HG03354 (cell line): ENCODE measurements at regions not wholly inside any gene's neighbourhood (a gene's known extent, or its start where the extent isn't known, plus 50 kb on each side); places are given as distances from the start of the nearest gene placed in this dataset.

Source experiments
- ATAC-seq: cut with Tn5 transposase; IDR thresholded peaks from one replicate; pipeline ENCODE4 v1.9.1; 2021; ENCODE audit warnings: mild to moderate bottlenecking; ENCODE audit not compliant: unreplicated experiment, poor library complexity, severe bottlenecking

GRCh38 chr17:36856903-36857381, 80.3 kb upstream of the LHX1 start:
- ATAC-seq, result no peak

GRCh38 chr17:36857698-36858097, 79.6 kb upstream of the LHX1 start:
- ATAC-seq, result no peak

- no peak for ATAC-seq
Observed at GRCh38 chr17:36858119-36859002, 78.9 kb upstream of the LHX1 start.

GRCh38 chr17:36859003-36859300, 78.3 kb upstream of the LHX1 start:
- no peak for ATAC-seq

GRCh38 chr17:36859706-36860105, 77.6 kb upstream of the LHX1 start:
- no peak for ATAC-seq

GRCh38 chr17:36861531-36861930, 75.7 kb upstream of the LHX1 start:
- ATAC-seq, result no peak

GRCh38 chr17:36862116-36862920, 75.0 kb upstream of the LHX1 start:
- ATAC-seq, result no peak

GRCh38 chr17:36863131-36863530, 74.1 kb upstream of the LHX1 start:
- ATAC-seq, result no peak

GRCh38 chr17:36863676-36864612, 73.3 kb upstream of the LHX1 start:
- no peak for ATAC-seq

- ATAC-seq, result no peak
Observed at GRCh38 chr17:36864827-36865430, 72.3 kb upstream of the LHX1 start.

GRCh38 chr17:36867716-36868341, 69.4 kb upstream of the LHX1 start:
- no peak for ATAC-seq

GRCh38 chr17:36868777-36869176, 68.5 kb upstream of the LHX1 start:
- no peak for ATAC-seq

GRCh38 chr17:36869441-36869840, 67.8 kb upstream of the LHX1 start:
- ATAC-seq, result no peak

GRCh38 chr17:36869856-36870719, 67.2 kb upstream of the LHX1 start:
- no peak for ATAC-seq

GRCh38 chr17:36870720-36870999, 66.6 kb upstream of the LHX1 start:
- ATAC-seq, result no peak

GRCh38 chr17:36875698-36876293, 61.5 kb upstream of the LHX1 start:
- no peak for ATAC-seq

- ATAC-seq, result no peak
Observed at GRCh38 chr17:36876966-36877365, 60.3 kb upstream of the LHX1 start.

- no peak for ATAC-seq
Observed at GRCh38 chr17:36877771-36878170, 59.5 kb upstream of the LHX1 start.
